ENCODE measurements at regions not wholly inside any gene's neighbourhood (a gene's known extent, or its start where the extent isn't known, plus 50 kb on each side); places are given as distances from the start of the nearest gene placed in this dataset.

DNA sequence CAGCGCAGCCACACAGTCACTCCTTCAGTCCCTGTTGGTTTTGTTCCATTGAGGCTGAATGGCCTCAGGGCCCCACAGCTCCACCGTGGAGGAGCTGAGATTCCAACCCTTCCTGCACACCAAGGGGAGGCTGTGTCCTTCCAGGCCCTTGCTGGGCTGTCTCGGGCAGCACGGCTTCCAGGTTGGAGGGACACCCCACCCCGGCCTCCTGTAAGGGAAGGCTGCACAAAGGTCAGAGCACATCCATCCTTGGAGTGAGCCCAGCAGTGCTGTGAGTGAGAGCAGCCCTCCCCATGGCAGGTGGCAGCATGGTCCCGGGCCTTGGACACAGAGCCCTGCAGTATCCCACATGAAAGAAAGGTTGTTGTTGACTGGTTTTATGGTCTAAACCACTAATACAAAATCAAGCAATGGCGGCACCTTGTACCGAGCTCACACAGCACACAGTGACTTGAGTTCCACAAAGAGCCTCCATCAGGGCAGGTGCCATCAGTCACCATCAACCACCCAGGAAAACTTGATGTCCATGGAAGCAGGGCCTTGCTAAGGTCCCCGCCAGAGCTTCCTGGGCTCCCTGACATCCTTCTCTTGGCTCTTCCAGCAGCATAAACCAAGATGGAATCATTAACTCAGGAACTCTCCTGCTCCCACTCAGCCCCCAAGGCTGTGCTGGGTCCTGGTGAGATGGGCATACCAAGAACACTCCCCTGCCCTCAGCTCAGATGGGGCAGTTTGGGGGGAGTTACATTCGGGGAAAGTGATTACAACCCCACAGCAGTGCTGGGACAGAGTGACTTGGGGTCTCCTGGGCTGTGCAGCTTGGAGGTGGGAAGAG is 1500.4 kb downstream of the TBC1D22A start:
- no peaks in the 10 kb centered on the region for H3K36me3 ChIP-seq (ENCODE audit: control insufficient read depth, insufficient read depth, low read length)
- H3K9ac ChIP-seq (ENCODE audit: low read length) = no peak overlapping the region
- H3K4me3 ChIP-seq (ENCODE audit: low read length) = no peak overlapping the region
- no peaks in the 10 kb centered on the region for H3K27me3 ChIP-seq (ENCODE audit: control insufficient read depth, insufficient read depth, low read length)
- no peak overlapping the region for H3K27ac ChIP-seq (ENCODE audit: low read depth, low read length)
- no peaks in the 10 kb centered on the region for H3K4me1 ChIP-seq (ENCODE audit: control insufficient read depth, insufficient read depth, low read length)

GRCh38 chr22:48261706-48262105 is 1499.3 kb downstream of the TBC1D22A start:
- Histone ChIP-seq H3K4me1 (ENCODE audit: control insufficient read depth, insufficient read depth, low read length) (no peaks in the 10 kb centered on the region), H3K9ac (ENCODE audit: low read length) (no peak overlapping the region), H3K27me3 (ENCODE audit: control insufficient read depth, insufficient read depth, low read length) (no peaks in the 10 kb centered on the region), H3K4me3 (ENCODE audit: low read length) (no peak overlapping the region), H3K36me3 (ENCODE audit: control insufficient read depth, insufficient read depth, low read length) (no peaks in the 10 kb centered on the region), H3K27ac (ENCODE audit: low read depth, low read length) (no peak overlapping the region)

DNA sequence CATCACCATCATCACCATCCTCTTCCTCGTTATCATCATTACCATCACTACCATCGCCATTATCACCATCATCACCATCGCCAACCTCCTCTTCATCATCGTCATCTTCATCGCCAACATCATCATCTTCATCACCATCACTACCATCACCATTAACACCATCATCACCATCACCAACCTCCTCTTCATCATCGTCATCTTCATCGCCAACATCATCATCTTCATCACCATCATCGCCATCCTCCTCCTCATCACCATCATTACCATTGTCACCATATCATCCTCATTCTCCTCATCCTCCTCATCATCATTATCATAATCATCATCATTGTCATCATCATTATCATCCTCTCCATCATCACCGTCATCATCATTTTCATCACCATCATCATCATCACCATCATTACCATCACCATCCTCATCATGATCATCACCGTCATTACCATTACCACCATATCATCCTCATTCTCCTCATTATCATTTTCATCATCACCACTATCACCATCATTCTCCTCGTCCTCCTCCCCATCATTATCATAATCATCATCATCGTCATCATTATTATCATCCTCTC is 1498.7 kb downstream of the TBC1D22A start:
- H3K4me1 ChIP-seq (ENCODE audit: control insufficient read depth, insufficient read depth, low read length) = no peaks in the 10 kb centered on the region

DNA sequence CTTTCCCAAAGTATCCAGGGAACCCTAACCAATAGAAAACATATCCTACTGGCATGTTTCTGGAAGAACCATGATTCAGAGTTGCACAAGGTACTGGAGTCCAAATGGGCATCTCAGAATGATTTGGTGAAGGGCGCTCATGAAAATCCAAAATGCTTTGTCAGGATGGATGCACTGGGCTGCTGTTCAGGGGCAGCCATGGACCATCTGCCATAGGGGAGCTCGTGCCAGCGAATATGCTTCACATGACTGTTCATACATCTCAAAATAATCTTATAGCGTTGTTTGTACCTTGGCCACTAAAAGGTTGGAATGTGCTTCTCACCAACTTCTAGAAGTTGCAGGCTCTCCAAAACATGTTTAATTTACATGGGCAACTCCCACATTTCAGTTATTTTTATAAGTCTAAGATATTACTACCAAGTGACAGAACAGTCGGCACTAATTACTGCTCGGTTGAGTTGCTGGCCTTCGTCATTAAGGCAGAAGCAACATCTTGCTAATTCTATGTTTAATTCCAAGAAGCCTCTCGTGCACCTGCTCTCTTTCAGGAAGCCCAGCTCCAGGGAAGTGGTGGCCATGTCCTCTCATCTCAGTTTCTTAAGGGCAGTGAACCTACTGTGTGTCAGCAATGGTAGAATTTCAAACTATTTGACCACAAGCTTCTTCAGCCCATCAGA is 1497.7 kb downstream of the TBC1D22A start:
- Histone ChIP-seq H3K9ac (ENCODE audit: low read length) (no peak overlapping the region), H3K27ac (ENCODE audit: low read depth, low read length) (no peak overlapping the region), H3K4me3 (ENCODE audit: low read length) (no peak overlapping the region), H3K4me1 (ENCODE audit: control insufficient read depth, insufficient read depth, low read length) (peaks cover 3% of the 10 kb centered on the region), H3K27me3 (ENCODE audit: control insufficient read depth, insufficient read depth, low read length) (no peaks in the 10 kb centered on the region), H3K36me3 (ENCODE audit: control insufficient read depth, insufficient read depth, low read length) (no peaks in the 10 kb centered on the region)

More for the DNA sequence above, 1498.7 kb downstream of the TBC1D22A start:
- no peak overlapping the region for H3K4me3 ChIP-seq (ENCODE audit: low read length)
- H3K27me3 ChIP-seq (ENCODE audit: control insufficient read depth, insufficient read depth, low read length) = no peaks in the 10 kb centered on the region
- H3K27ac ChIP-seq (ENCODE audit: low read depth, low read length) = no peak overlapping the region
- H3K36me3 ChIP-seq (ENCODE audit: control insufficient read depth, insufficient read depth, low read length) = no peaks in the 10 kb centered on the region
- H3K9ac ChIP-seq (ENCODE audit: low read length) = no peak overlapping the region

DNA sequence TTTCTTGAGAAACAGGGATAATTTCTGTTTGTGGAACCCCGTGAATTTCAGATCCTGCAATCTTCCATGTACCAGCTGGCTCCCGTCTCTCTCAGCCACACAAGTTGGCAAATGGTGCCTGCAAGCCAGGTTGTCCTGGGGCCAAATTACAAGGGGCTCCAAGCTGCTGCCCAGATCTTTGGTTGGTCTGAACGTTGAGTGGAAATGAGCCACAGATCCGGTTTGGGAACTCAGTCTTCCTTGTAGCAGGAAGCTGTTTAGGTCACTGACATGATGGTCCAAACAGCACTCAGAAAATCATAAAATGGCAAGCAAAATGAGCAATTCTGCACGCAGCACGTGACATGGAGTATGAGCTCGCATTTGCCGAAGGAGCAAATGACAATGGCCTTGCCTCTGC is 1496.4 kb downstream of the TBC1D22A start:
- Histone ChIP-seq H3K36me3 (ENCODE audit: control insufficient read depth, insufficient read depth, low read length) (no peaks in the 10 kb centered on the region), H3K9ac (ENCODE audit: low read length) (no peak overlapping the region), H3K4me3 (ENCODE audit: low read length) (no peak overlapping the region), H3K27me3 (ENCODE audit: control insufficient read depth, insufficient read depth, low read length) (peaks cover 2% of the 10 kb centered on the region), H3K27ac (ENCODE audit: low read depth, low read length) (no peak overlapping the region), H3K4me1 (ENCODE audit: control insufficient read depth, insufficient read depth, low read length) (peaks cover 11% of the 10 kb centered on the region)

DNA sequence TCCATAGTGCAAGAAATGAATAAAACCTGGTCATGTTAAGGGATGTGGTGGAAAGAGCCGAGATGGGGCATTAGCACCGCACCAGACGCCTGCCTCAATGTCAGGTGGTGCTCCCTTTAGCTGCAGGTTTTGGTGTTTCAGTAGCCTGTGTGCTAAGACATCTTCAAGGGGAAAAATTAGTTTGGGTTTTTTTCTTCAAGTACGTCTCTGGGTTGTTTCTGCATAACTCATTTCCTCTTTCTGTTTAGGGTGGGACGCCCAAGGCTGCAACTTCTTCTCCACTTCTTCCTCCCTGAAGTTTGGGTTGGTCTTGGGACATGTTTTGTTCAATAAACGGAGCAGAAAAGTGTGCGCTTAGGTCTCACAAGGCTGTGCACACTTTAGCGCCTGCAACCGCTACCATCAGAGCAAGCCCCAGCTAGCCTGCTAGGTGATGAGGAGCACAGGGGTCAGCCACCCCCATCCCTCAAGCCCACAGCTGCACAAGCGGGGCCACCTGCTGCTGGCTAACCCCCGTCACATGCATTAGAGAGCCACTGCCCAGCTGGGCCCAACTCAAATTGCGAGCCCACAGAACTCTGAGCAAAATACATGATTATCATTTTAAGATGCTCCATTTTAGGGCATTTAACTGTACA is 1495.7 kb downstream of the TBC1D22A start:
- Histone ChIP-seq H3K4me3 (ENCODE audit: low read length) (no peak overlapping the region), H3K36me3 (ENCODE audit: control insufficient read depth, insufficient read depth, low read length) (no peaks in the 10 kb centered on the region), H3K27me3 (ENCODE audit: control insufficient read depth, insufficient read depth, low read length) (peaks cover 5% of the 10 kb centered on the region), H3K27ac (ENCODE audit: low read depth, low read length) (no peak overlapping the region), H3K4me1 (ENCODE audit: control insufficient read depth, insufficient read depth, low read length) (peaks cover 14% of the 10 kb centered on the region), H3K9ac (ENCODE audit: low read length) (no peak overlapping the region)

- peaks cover 14% of the 10 kb centered on the region for H3K4me1 ChIP-seq (ENCODE audit: control insufficient read depth, insufficient read depth, low read length)
- H3K27me3 ChIP-seq (ENCODE audit: control insufficient read depth, insufficient read depth, low read length) = peaks cover 5% of the 10 kb centered on the region
- H3K4me3 ChIP-seq (ENCODE audit: low read length) = no peak overlapping the region
- H3K27ac ChIP-seq (ENCODE audit: low read depth, low read length) = no peak overlapping the region
- no peaks in the 10 kb centered on the region for H3K36me3 ChIP-seq (ENCODE audit: control insufficient read depth, insufficient read depth, low read length)
- H3K9ac ChIP-seq (ENCODE audit: low read length) = no peak overlapping the region
Measured at GRCh38 chr22:48257685-48258055, 1495.2 kb downstream of the TBC1D22A start.

DNA sequence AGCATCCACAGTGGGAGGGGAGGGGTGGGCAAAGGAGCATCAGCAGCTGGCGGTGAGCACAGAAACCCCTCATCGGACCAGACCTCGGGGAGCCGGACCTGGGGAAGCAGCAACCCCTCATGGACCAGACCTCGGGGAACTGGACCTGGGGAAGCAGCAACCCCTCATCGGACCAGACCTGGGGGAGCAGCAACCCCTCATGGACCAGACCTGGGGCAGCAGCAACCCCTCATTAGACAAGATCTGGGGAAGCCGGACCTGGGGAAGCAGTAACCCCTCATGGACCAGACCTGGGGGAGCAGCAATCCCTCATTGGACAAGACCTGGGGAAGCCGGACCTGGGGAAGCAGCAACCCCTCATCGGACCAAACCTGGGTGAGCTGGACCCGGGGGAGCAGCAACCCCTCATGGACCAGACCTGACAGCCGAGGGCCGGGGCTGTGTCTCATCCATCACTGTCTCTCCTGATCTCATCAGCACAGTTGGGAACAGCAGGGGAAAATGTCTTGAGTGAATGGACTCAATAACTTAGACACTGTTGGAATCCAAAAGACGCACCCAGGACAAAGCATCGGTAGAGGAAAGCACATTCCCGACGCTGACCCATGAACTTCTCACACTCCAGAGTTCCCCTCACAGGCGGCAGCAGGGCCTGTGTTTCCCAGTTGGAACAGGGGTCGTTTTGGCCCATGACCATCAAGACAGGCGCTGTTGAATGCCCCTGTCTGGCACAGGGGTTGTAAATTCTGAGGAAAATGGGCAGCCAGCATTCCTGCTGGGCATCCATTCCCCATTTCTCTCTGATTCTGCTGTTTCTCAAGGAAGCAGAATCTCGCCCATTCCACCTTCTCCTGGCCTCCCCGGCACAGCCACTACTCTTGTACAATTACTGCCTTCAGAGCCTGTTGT is 1494.6 kb downstream of the TBC1D22A start:
- Histone ChIP-seq H3K4me1 (ENCODE audit: control insufficient read depth, insufficient read depth, low read length) (peaks cover 14% of the 10 kb centered on the region), H3K9ac (ENCODE audit: low read length) (no peak overlapping the region), H3K27me3 (ENCODE audit: control insufficient read depth, insufficient read depth, low read length) (peaks cover 5% of the 10 kb centered on the region), H3K4me3 (ENCODE audit: low read length) (no peak overlapping the region), H3K27ac (ENCODE audit: low read depth, low read length) (no peak overlapping the region), H3K36me3 (ENCODE audit: control insufficient read depth, insufficient read depth, low read length) (no peaks in the 10 kb centered on the region)

GRCh38 chr22:48256041-48256739 is 1493.7 kb downstream of the TBC1D22A start:
- H3K36me3 ChIP-seq (ENCODE audit: control insufficient read depth, insufficient read depth, low read length) = no peaks in the 10 kb centered on the region
- H3K4me3 ChIP-seq (ENCODE audit: low read length) = no peak overlapping the region
- peaks cover 14% of the 10 kb centered on the region for H3K4me1 ChIP-seq (ENCODE audit: control insufficient read depth, insufficient read depth, low read length)
- H3K27me3 ChIP-seq (ENCODE audit: control insufficient read depth, insufficient read depth, low read length) = peaks cover 5% of the 10 kb centered on the region
- no peak overlapping the region for H3K9ac ChIP-seq (ENCODE audit: low read length)
- H3K27ac ChIP-seq (ENCODE audit: low read depth, low read length) = no peak overlapping the region

DNA sequence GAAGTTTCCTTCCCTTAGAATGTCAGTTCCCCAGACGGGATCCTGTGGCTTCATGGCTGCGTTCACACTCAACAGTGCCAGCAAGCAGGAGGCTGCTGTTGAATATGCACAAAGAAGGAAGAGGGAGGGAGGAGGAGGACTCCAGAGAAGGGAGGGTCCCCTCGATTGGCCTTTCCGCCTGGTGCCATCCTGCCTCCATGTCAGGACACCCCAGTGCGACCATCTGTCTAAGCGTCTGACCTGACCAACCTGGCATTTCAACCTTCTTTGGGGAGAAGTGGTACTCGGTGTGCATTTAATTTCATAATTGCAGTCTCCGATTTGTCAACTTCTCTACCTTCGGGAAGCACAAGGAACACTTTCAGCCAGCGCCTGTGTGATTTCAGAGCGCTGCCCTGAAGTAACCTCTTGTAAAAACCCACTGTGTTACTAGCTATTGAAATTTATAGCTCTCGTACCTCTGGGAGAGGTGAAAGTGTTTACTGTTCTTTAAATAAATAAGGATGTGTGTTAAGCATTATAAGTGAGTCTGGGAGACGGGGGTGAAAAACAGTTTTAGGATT is 1491.9 kb downstream of the TBC1D22A start:
- H3K36me3 ChIP-seq (ENCODE audit: control insufficient read depth, insufficient read depth, low read length) = no peaks in the 10 kb centered on the region
- peak overlapping the region; percentile 3 for H3K27ac ChIP-seq (ENCODE audit: low read depth, low read length)
- peaks cover 14% of the 10 kb centered on the region for H3K4me1 ChIP-seq (ENCODE audit: control insufficient read depth, insufficient read depth, low read length)
- H3K9ac ChIP-seq (ENCODE audit: low read length) = no peak overlapping the region
- H3K4me3 ChIP-seq (ENCODE audit: low read length) = peak overlapping the region; percentile 28
- H3K27me3 ChIP-seq (ENCODE audit: control insufficient read depth, insufficient read depth, low read length) = peaks cover 5% of the 10 kb centered on the region

DNA sequence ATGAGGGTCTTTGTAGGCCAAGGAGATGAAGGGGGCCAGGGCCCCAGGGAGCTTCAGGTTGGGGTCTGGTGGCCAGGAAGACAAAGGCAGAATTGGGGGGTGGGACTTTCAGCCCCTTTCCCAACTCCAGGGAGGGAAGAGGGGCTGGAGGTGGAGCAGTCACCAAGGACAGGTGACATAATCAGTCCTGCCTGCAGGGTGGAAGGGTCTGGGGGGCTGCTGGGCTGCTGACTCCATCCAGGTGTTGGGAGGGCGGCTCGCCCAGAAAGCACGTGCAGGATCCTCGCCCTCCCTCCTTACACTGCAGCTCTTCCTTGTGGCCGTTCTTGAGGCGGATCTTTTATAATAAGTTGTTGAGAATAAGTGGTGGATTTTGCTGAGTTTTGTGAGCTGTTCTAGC is 1491.1 kb downstream of the TBC1D22A start:
- Histone ChIP-seq H3K4me3 (ENCODE audit: low read length) (no peak overlapping the region), H3K27ac (ENCODE audit: low read depth, low read length) (no peak overlapping the region), H3K27me3 (ENCODE audit: control insufficient read depth, insufficient read depth, low read length) (peaks cover 5% of the 10 kb centered on the region), H3K4me1 (ENCODE audit: control insufficient read depth, insufficient read depth, low read length) (peaks cover 14% of the 10 kb centered on the region), H3K9ac (ENCODE audit: low read length) (no peak overlapping the region), H3K36me3 (ENCODE audit: control insufficient read depth, insufficient read depth, low read length) (no peaks in the 10 kb centered on the region)
